Vagina (tissue), 2 donors: ENCODE measurements at regions not wholly inside any gene's neighbourhood (a gene's known extent, or its start where the extent isn't known, plus 50 kb on each side); places are given as distances from the start of the nearest gene placed in this dataset.

ENCODE experiments used
- DNase-seq, 2 donors: peaks; one replicate each; pipeline ENCODE4 v3.0.0-alpha.2; 2017; ENCODE audit errors: extremely low spot score in 2 of 2
- H3K27ac ChIP-seq: fragments of 200-600 bp; sonication (generic); one replicate; pipeline ENCODE4 v1.5.1; 2019
- H3K27me3 ChIP-seq: fragments of 200-600 bp; sonication (generic); one replicate; pipeline ENCODE4 v1.5.1; 2019
- H3K36me3 ChIP-seq, 2 donors: fragments of 200-600 bp; sonication (generic); one replicate each; pipeline ENCODE4 v1.5.1; 2017 to 2019
- H3K4me1 ChIP-seq: fragments of 200-600 bp; sonication (generic); one replicate; pipeline ENCODE4 v1.5.1; 2019
- H3K4me3 ChIP-seq, 2 donors: fragments of 200-600 bp; sonication (generic); 1 replicate in 1 of 2; 2 replicates in 1 of 2; pipeline ENCODE4 v1.5.1; 2016 to 2019
- H3K9me3 ChIP-seq: fragments of 200-600 bp; sonication (generic); one replicate; pipeline ENCODE4 v1.5.1; 2019
- POLR2A ChIP-seq, 2 donors: fragments of 450-650 bp; IDR thresholded peaks; one replicate each; pipeline ENCODE4 v1.6.1; 2017; ENCODE audit warnings: antibody characterized with exemption in 2 of 2, mild to moderate bottlenecking in 2 of 2, moderate library complexity in 2 of 2
- POLR2AphosphoS5 ChIP-seq, 2 donors: sonication (generic); formaldehyde crosslinking; IDR thresholded peaks; one replicate each; pipeline ENCODE4 v1.9.0; 2017; ENCODE audit warnings: antibody characterized with exemption in 2 of 2, mild to moderate bottlenecking in 2 of 2, low read depth in 1 of 2; ENCODE audit not compliant: insufficient read depth in 1 of 2
- intact Hi-C: fragments of 100-400 bp; cut with DNase I; formaldehyde crosslinking; loops from one replicate; pipeline ENCODE4 v1.15.1; 2023
- TF ChIP-seq, protein P1 (sequence below), 3 experiments: fragments of 450-650 bp in 2 of 3; fragments of 200-600 bp in 1 of 3; sonication (generic) in 1 of 3; IDR thresholded peaks; one replicate each; pipeline ENCODE4 v1.5.1; 2017 to 2019; ENCODE audit warnings: antibody characterized with exemption in 3 of 3, mild to moderate bottlenecking in 2 of 3, moderate library complexity in 2 of 3

DNA sequence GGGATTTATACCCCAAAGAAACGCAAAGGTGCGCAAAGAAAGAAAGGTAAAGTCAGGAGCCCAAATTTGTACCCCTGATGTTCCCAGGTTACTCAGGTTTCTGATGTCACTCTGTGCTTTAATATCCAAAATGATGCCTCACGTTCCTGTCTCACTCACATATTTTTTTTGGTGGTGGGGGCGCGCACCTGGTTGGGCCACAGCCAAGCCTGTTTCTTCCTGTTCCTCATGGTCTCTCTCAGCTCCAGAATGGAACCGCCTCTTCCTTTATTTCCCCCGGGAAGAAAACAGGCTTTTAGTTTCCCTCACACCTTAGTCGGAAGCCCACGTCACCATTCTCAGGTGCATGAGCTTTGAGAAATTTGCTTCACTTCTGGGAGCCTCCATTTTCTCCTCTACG, 118.3 kb upstream of the BOD1 start:
- H3K27me3 ChIP-seq = no peaks in the 10 kb centered on the region
- no peaks in the 10 kb centered on the region for H3K36me3 ChIP-seq
- H3K4me3 ChIP-seq = no peak overlapping the region
- intact Hi-C loops = no loop called here
- H3K27ac ChIP-seq = no peak overlapping the region
- no peaks in the 10 kb centered on the region for H3K4me1 ChIP-seq
- TF ChIP-seq, protein P1, sequence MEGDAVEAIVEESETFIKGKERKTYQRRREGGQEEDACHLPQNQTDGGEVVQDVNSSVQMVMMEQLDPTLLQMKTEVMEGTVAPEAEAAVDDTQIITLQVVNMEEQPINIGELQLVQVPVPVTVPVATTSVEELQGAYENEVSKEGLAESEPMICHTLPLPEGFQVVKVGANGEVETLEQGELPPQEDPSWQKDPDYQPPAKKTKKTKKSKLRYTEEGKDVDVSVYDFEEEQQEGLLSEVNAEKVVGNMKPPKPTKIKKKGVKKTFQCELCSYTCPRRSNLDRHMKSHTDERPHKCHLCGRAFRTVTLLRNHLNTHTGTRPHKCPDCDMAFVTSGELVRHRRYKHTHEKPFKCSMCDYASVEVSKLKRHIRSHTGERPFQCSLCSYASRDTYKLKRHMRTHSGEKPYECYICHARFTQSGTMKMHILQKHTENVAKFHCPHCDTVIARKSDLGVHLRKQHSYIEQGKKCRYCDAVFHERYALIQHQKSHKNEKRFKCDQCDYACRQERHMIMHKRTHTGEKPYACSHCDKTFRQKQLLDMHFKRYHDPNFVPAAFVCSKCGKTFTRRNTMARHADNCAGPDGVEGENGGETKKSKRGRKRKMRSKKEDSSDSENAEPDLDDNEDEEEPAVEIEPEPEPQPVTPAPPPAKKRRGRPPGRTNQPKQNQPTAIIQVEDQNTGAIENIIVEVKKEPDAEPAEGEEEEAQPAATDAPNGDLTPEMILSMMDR (IDR thresholded peaks at IDR 0.05) = no peak
- TF ChIP-seq POLR2AphosphoS5 (IDR thresholded peaks at IDR 0.05; ENCODE audit: insufficient read depth in 1 of 2, low read depth in 1 of 2) = no peak
- no peak for TF ChIP-seq POLR2A (IDR thresholded peaks at IDR 0.05)
- no peaks in the 10 kb centered on the region for H3K9me3 ChIP-seq
- no peak for DNase-seq

DNA sequence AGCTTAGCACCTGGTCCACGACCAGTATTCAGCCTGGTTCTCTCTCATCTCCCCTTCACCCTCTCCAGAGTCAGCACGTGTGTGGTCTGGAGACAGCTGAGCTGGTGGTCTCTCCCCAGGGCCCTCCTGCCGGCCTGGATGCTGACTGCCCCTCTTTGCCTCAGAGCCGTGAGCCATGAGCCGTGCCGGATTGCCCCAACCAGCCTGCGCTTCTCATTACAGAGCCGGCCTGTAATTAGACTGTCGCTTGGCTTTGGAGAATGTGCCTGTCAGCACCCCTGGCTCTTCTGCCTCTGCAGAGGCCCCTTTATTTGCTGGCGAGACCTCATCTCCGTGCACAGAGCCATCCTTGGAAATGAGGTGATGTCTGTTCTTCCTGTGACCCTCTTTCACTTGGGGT, 118.7 kb upstream of the BOD1 start:
- no peaks in the 10 kb centered on the region for H3K9me3 ChIP-seq
- H3K27me3 ChIP-seq = no peaks in the 10 kb centered on the region
- no peaks in the 10 kb centered on the region for H3K36me3 ChIP-seq
- H3K4me1 ChIP-seq = no peaks in the 10 kb centered on the region
- intact Hi-C loops = no loop called here
- H3K4me3 ChIP-seq = no peak overlapping the region
- no peak for DNase-seq
- TF ChIP-seq POLR2AphosphoS5 (IDR thresholded peaks at IDR 0.05; ENCODE audit: insufficient read depth in 1 of 2, low read depth in 1 of 2) = no peak
- no peak for TF ChIP-seq POLR2A (IDR thresholded peaks at IDR 0.05)
- TF ChIP-seq, protein P1 (IDR thresholded peaks at IDR 0.05) = no peak
- H3K27ac ChIP-seq = no peak overlapping the region

DNA sequence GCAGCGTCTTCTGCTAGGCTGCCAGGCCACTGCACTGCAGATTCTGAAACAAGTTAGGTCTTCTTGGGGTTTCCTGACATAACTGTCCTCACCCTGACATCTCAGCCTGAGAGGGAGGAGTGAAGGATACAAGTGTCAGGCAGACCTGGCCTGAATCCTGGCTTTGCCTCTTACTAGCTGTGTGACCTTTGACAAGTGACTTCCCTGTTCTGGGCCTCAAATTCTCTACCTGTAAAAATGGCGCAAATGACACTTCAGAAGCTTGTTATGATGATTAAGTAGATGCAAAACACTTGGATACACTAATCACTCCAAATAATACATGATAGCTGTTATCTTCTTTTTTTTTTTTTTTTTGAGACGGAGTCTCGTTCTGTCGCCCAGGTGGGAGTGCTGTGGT, 119.2 kb upstream of the BOD1 start:
- H3K27me3 ChIP-seq = no peaks in the 10 kb centered on the region

DNA sequence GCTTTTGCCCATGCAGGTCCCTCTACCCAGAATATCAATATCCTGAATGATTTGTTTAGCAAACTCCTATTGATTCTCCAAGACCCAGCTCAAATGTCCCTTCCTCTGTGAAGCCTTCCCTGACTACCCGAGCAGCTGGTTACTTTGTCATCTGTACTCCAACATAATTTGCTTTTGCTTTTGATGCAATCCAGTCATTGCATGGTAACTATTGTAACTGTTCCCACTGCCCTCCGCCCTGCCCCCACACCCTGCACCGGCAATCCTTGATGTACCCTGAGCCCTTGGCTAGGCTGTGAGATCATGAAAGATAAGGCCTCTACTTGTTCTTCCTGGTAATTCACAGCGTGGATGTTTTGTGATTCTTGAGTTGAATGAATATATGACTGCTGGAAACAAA, 119.9 kb upstream of the BOD1 start:
- DNase-seq = no peak

More for the DNA sequence above, 119.2 kb upstream of the BOD1 start:
- Histone ChIP-seq H3K4me1 (no peaks in the 10 kb centered on the region), H3K9me3 (no peaks in the 10 kb centered on the region), H3K4me3 (no peak overlapping the region), H3K36me3 (no peaks in the 10 kb centered on the region), H3K27ac (no peak overlapping the region)
- no peak for DNase-seq
- TF ChIP-seq POLR2AphosphoS5 (IDR thresholded peaks at IDR 0.05; ENCODE audit: insufficient read depth in 1 of 2, low read depth in 1 of 2) (no peak), POLR2A (IDR thresholded peaks at IDR 0.05) (no peak)
- TF ChIP-seq, protein P1 (IDR thresholded peaks at IDR 0.05) = no peak
- intact Hi-C loops = no loop called here

DNA sequence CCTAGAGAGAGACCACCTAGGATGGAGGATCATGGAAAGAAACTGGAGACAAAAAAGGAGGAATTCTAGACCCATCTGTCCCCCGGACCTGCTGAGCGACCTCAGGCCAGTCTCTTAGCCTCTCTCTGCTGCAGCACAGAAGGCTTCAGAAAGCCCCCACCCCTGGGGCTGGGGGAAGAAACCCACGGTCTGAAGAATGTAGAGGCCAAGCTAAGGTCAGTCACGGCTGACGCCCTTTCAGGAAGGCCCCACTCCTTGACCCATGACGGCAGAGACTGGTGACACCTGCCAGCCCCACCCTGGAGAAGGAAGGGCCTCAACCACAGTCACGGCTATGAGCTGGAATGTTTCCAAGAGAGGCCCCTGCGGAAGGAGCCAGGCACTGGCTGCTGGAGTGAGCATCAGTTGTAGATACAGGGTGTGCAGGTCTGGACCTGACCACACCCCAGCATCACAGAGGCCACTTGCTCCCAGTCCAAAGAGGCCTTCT, 120.5 kb upstream of the BOD1 start:
- H3K4me1 ChIP-seq = no peaks in the 10 kb centered on the region
- H3K36me3 ChIP-seq = no peaks in the 10 kb centered on the region
- no peaks in the 10 kb centered on the region for H3K9me3 ChIP-seq
- intact Hi-C loops = no loop called here
- TF ChIP-seq, protein P1 (IDR thresholded peaks at IDR 0.05) = no peak
- TF ChIP-seq POLR2A (IDR thresholded peaks at IDR 0.05) (no peak), POLR2AphosphoS5 (IDR thresholded peaks at IDR 0.05; ENCODE audit: insufficient read depth in 1 of 2, low read depth in 1 of 2) (no peak)
- no peak overlapping the region for H3K27ac ChIP-seq
- no peaks in the 10 kb centered on the region for H3K27me3 ChIP-seq
- H3K4me3 ChIP-seq = no peak overlapping the region
- DNase-seq = no peak

More for the DNA sequence above, 119.9 kb upstream of the BOD1 start:
- H3K36me3 ChIP-seq = no peaks in the 10 kb centered on the region
- H3K9me3 ChIP-seq = no peaks in the 10 kb centered on the region
- H3K4me1 ChIP-seq = no peaks in the 10 kb centered on the region
- no peaks in the 10 kb centered on the region for H3K27me3 ChIP-seq
- TF ChIP-seq POLR2A (IDR thresholded peaks at IDR 0.05) (no peak), POLR2AphosphoS5 (IDR thresholded peaks at IDR 0.05; ENCODE audit: insufficient read depth in 1 of 2, low read depth in 1 of 2) (no peak)
- TF ChIP-seq, protein P1 (IDR thresholded peaks at IDR 0.05) = no peak
- intact Hi-C loops = no loop called here
- H3K27ac ChIP-seq = no peak overlapping the region
- no peak overlapping the region for H3K4me3 ChIP-seq
